ELR (cell line): ENCODE measurements at regions not wholly inside any gene's neighbourhood (a gene's known extent, or its start where the extent isn't known, plus 50 kb on each side); places are given as distances from the start of the nearest gene placed in this dataset.

Experiments
- DNase-seq: peaks from one replicate; pipeline ENCODE4 v3.0.0-alpha.2; 2015; ENCODE audit warnings: low read depth

- no peak for DNase-seq
Observed at GRCh38 chr22:48558606-48559402, 1268.9 kb downstream of the BRD1 start.

- no peak for DNase-seq
Observed at GRCh38 chr22:48558016-48558415, 1269.7 kb downstream of the BRD1 start.

- no peak for DNase-seq
Observed at GRCh38 chr22:48557473-48557872, 1270.2 kb downstream of the BRD1 start.

GRCh38 chr22:48556751-48557150 lies 1270.9 kb downstream of the BRD1 start:
- no peak for DNase-seq

GRCh38 chr22:48556222-48556621 lies 1271.5 kb downstream of the BRD1 start:
- no peak for DNase-seq

- no peak for DNase-seq
Observed at GRCh38 chr22:48555606-48556005, 1272.1 kb downstream of the BRD1 start.

- DNase-seq: no peak
Observed at GRCh38 chr22:48554893-48555572, 1272.6 kb downstream of the BRD1 start.

- no peak for DNase-seq
Observed at GRCh38 chr22:48553694-48554308, 1273.9 kb downstream of the BRD1 start.

GRCh38 chr22:48553119-48553518 lies 1274.6 kb downstream of the BRD1 start:
- no peak for DNase-seq

GRCh38 chr22:48551716-48552268 lies 1275.9 kb downstream of the BRD1 start:
- DNase-seq: no peak

GRCh38 chr22:48551061-48551460 lies 1276.6 kb downstream of the BRD1 start:
- no peak for DNase-seq

GRCh38 chr22:48548391-48548790 lies 1279.3 kb downstream of the BRD1 start:
- DNase-seq: no peak

- DNase-seq: no peak
Observed at GRCh38 chr22:48547971-48548370, 1279.7 kb downstream of the BRD1 start.

- DNase-seq: no peak
Observed at GRCh38 chr22:48546653-48547424, 1280.8 kb downstream of the BRD1 start.

GRCh38 chr22:48545987-48546386 lies 1281.7 kb downstream of the BRD1 start:
- no peak for DNase-seq

GRCh38 chr22:48541401-48542098 lies 1286.1 kb downstream of the BRD1 start:
- no peak for DNase-seq

GRCh38 chr22:48539261-48539660 lies 1288.4 kb downstream of the BRD1 start:
- no peak for DNase-seq

GRCh38 chr22:48538291-48538820 lies 1289.3 kb downstream of the BRD1 start:
- DNase-seq: no peak

- DNase-seq: no peak
Observed at GRCh38 chr22:48537343-48537680, 1290.4 kb downstream of the BRD1 start.

GRCh38 chr22:48536541-48537342 lies 1290.9 kb downstream of the BRD1 start:
- DNase-seq: no peak
